H1 (cell line): ENCODE measurements at regions not wholly inside any gene's neighbourhood (a gene's known extent, or its start where the extent isn't known, plus 50 kb on each side); places are given as distances from the start of the nearest gene placed in this dataset.

Experiments
- CTCF ChIA-PET: fragments of 300-600 bp; sonication (Branson Sonifier 250); formaldehyde crosslinking; loops from one replicate; lab custom pipeline; 2021; ENCODE audit not compliant: partially characterized antibody; lab: Charles Lee
- POLR2A ChIA-PET: fragments of 300-600 bp; sonication (Branson Sonifier 250); formaldehyde crosslinking; loops from one replicate; lab custom pipeline; 2021; ENCODE audit warnings: inconsistent platforms; ENCODE audit not compliant: partially characterized antibody; lab: Charles Lee
- DNase-seq, 2 experiments: peaks; one replicate each; pipeline versions ENCODE4 v3.0.0 to v3.0.0-alpha.2; 2010 to 2022; ENCODE audit warnings: low spot score in 2 of 2, low read depth in 1 of 2, mixed read lengths in 1 of 2
- FAIRE-seq: peaks from 2 replicates; lab custom pipeline; 2011; peaks lifted over from hg19 to GRCh38; lab: Jason Lieb, UNC
- H2AFZ ChIP-seq: 2 replicates; pipeline ENCODE4 v1.8.1; 2012; ENCODE audit warnings: low read length, inconsistent platforms
- H2AK5ac ChIP-seq: 2 replicates; pipeline ENCODE4 v1.6.1; 2013; ENCODE audit warnings: low read depth, low read length
- H2BK120ac ChIP-seq: replicated peaks from 2 replicates; pipeline ENCODE3; 2013; ENCODE audit warnings: low read depth, low read length, inconsistent platforms
- H2BK12ac ChIP-seq: 2 replicates; pipeline ENCODE4 v1.6.1; 2013; ENCODE audit warnings: low read depth, low read length
- H2BK15ac ChIP-seq: 2 replicates; pipeline ENCODE4 v1.6.1; 2013; ENCODE audit warnings: low read length
- H2BK20ac ChIP-seq: 2 replicates; pipeline ENCODE4 v1.6.1; 2013; ENCODE audit warnings: low read length
- H2BK5ac ChIP-seq: 2 replicates; pipeline ENCODE4 v1.6.1; 2013; ENCODE audit warnings: low read depth, low read length
- H3K14ac ChIP-seq: 2 replicates; pipeline ENCODE4 v1.6.1; 2013; ENCODE audit warnings: inconsistent platforms; ENCODE audit not compliant: insufficient read length
- H3K18ac ChIP-seq: 2 replicates; pipeline ENCODE4 v1.6.1; 2013; ENCODE audit warnings: low read length; ENCODE audit errors: extremely low read depth
- H3K23ac ChIP-seq: 2 replicates; pipeline ENCODE4 v1.6.1; 2013; ENCODE audit warnings: inconsistent platforms; ENCODE audit not compliant: insufficient read length
- H3K23me2 ChIP-seq: 2 replicates; pipeline ENCODE4 v1.6.1; 2013; ENCODE audit warnings: low read depth, low read length
- H3K27ac ChIP-seq: 2 replicates; pipeline ENCODE4 v1.6.1; 2011; ENCODE audit warnings: low read depth, low read length, inconsistent platforms
- H3K27me3 ChIP-seq, 4 experiments: replicated peaks in 1 of 4; 1 replicate in 1 of 4; 2 replicates in 3 of 4; pipeline versions ENCODE4 v1.6.1 to v1.8.1; 2011 to 2013; ENCODE audit warnings: low read length in 3 of 4, mild to moderate bottlenecking in 3 of 4, inconsistent platforms in 2 of 4, mixed read lengths in 2 of 4, moderate library complexity in 1 of 4; ENCODE audit not compliant: control insufficient read depth in 3 of 4, insufficient read depth in 3 of 4; ENCODE audit errors: extremely low read depth in 1 of 4
- H3K36me3 ChIP-seq, 4 experiments: 2 replicates each; pipeline versions ENCODE4 v1.6.1 to v1.8.1; 2011 to 2013; ENCODE audit warnings: mild to moderate bottlenecking in 4 of 4, low read length in 3 of 4, moderate library complexity in 2 of 4, control low read depth in 1 of 4, inconsistent platforms in 1 of 4; ENCODE audit not compliant: insufficient read depth in 4 of 4, control insufficient read depth in 2 of 4
- H3K4ac ChIP-seq: replicated peaks from 2 replicates; pipeline ENCODE3; 2013; ENCODE audit warnings: low read length, low read depth, mixed read lengths, inconsistent platforms; ENCODE audit not compliant: insufficient read length
- H3K4me1 ChIP-seq, 4 experiments: replicated peaks in 1 of 4; 1 replicate in 1 of 4; 2 replicates in 3 of 4; pipeline versions ENCODE4 v1.6.1 to v1.8.1; 2011 to 2013; ENCODE audit warnings: low read length in 3 of 4, inconsistent platforms in 2 of 4, mixed read lengths in 1 of 4; ENCODE audit not compliant: insufficient read depth in 4 of 4, control insufficient read depth in 3 of 4
- H3K4me2 ChIP-seq, 2 experiments: 2 replicates each; pipeline versions ENCODE4 v1.6.1 to v1.8.1; 2011 to 2013; ENCODE audit warnings: low read depth in 2 of 2, low read length in 2 of 2, control low read depth in 1 of 2, inconsistent platforms in 1 of 2, mild to moderate bottlenecking in 1 of 2; ENCODE audit not compliant: insufficient read depth in 1 of 2
- H3K4me3 ChIP-seq, 4 experiments: fragments of 200-600, 300-600 bp in 1 of 4; sonication (generic), shearing (Covaris generic), sonication (Bioruptor Twin) in 1 of 4; 2 replicates each; pipeline versions ENCODE4 v1.5.1 to v1.8.1; 2011 to 2016; ENCODE audit warnings: low read length in 4 of 4, low read depth in 3 of 4, control low read depth in 2 of 4, inconsistent platforms in 2 of 4, mild to moderate bottlenecking in 2 of 4, mixed read lengths in 1 of 4, moderate library complexity in 1 of 4; ENCODE audit not compliant: insufficient read depth in 2 of 4; ENCODE audit errors: extremely low read depth in 1 of 4
- H3K56ac ChIP-seq: replicated peaks from 2 replicates; pipeline ENCODE3; 2013; ENCODE audit warnings: low read depth, mild to moderate bottlenecking, mixed read lengths, low read length, inconsistent platforms; ENCODE audit not compliant: insufficient read length
- H3K79me1 ChIP-seq: 2 replicates; pipeline ENCODE4 v1.6.1; 2013; ENCODE audit warnings: low read depth, low read length, control low read depth
- H3K79me2 ChIP-seq, 2 experiments: 2 replicates each; pipeline versions ENCODE4 v1.6.1 to v1.8.1; 2012 to 2013; ENCODE audit warnings: low read length in 2 of 2, mild to moderate bottlenecking in 2 of 2, inconsistent platforms in 1 of 2; ENCODE audit not compliant: insufficient read depth in 2 of 2, control insufficient read depth in 1 of 2
- H3K9ac ChIP-seq, 4 experiments: replicated peaks in 1 of 4; 1 replicate in 1 of 4; 2 replicates in 3 of 4; pipeline versions ENCODE4 v1.6.1 to v1.8.1; 2011 to 2013; ENCODE audit warnings: low read depth in 3 of 4, low read length in 3 of 4, control low read depth in 2 of 4, mild to moderate bottlenecking in 2 of 4, moderate library complexity in 2 of 4, inconsistent platforms in 1 of 4; ENCODE audit errors: extremely low read depth in 1 of 4
- H3K9me3 ChIP-seq, 2 experiments: 2 replicates each; pipeline versions ENCODE4 v1.6.1 to v1.8.1; 2012 to 2013; ENCODE audit warnings: mild to moderate bottlenecking in 2 of 2, moderate library complexity in 2 of 2, control low read depth in 1 of 2, inconsistent platforms in 1 of 2, low read depth in 1 of 2, low read length in 1 of 2, mixed read lengths in 1 of 2; ENCODE audit not compliant: insufficient read depth in 2 of 2
- H4K20me1 ChIP-seq, 2 experiments: replicated peaks in 1 of 2; 2 replicates each; pipeline versions ENCODE3 to v1.8.1; 2011 to 2013; ENCODE audit warnings: inconsistent platforms in 2 of 2, low read length in 2 of 2, mild to moderate bottlenecking in 1 of 2; ENCODE audit not compliant: insufficient read depth in 2 of 2, control insufficient read depth in 1 of 2
- H4K5ac ChIP-seq: 2 replicates; pipeline ENCODE4 v1.6.1; 2013; ENCODE audit warnings: low read length, low read depth, mixed read lengths, inconsistent platforms; ENCODE audit not compliant: insufficient read length
- H4K8ac ChIP-seq: 2 replicates; pipeline ENCODE4 v1.8.0; 2013; ENCODE audit warnings: mild to moderate bottlenecking, moderate library complexity, low read length, inconsistent platforms; ENCODE audit not compliant: insufficient read depth; ENCODE audit errors: extremely low read depth
- H4K91ac ChIP-seq: replicated peaks from 2 replicates; pipeline ENCODE3; 2013; ENCODE audit warnings: low read length, mixed read lengths, inconsistent platforms; ENCODE audit not compliant: insufficient read length
- ASH2L ChIP-seq: fragments of 200-600, 300-600 bp; sonication (generic); IDR thresholded peaks from one replicate; pipeline ENCODE4 v1.7.1; 2017; ENCODE audit warnings: low read length
- WGBS, 2 experiments: shearing (Covaris generic) in 1 of 2; methylation state at CpG; one replicate each; pipeline versions ENCODE4 v1.1.6 to v1.1.7; 2013 to 2015; ENCODE audit warnings: low lambda C conversion rate in 2 of 2, mixed read lengths in 2 of 2, inconsistent platforms in 1 of 2, low coverage in 1 of 2, missing lambda C conversion rate in 1 of 2; ENCODE audit not compliant: insufficient replicate concordance in 2 of 2, insufficient coverage in 1 of 2, insufficient read length in 1 of 2; ENCODE audit errors: extremely low coverage in 1 of 2, missing lambda C conversion rate in 1 of 2; 5-methylcytosine and 5-hydroxymethylcytosine counted together

DNA sequence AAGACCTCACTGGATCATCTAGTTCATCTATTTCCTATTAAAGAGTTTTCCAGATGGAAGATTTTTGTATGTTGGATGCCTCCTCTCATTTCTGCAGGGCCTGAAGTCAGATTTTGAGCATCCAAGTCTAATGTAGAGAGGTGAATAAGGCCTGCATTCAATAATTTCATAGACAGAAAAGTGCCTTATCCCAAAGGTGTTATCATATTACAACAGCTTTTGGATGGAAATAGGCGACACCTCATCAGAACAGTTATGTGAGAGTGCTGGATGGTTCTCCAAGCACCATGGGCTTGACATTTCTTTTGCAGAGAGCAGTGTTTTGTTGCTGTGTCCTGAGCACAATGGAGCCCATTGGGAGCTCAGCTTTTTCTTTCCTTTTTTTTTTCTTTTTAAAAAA, 162.4 kb upstream of the MEOX2 start:
- Histone ChIP-seq H3K4me2 (no peak overlapping the region), H3K23ac (no peak overlapping the region), H2AFZ (no peak overlapping the region), H3K18ac (no peak overlapping the region), H4K91ac (no peak overlapping the region), H3K79me2 (no peaks in the 10 kb centered on the region), H4K8ac (no peak overlapping the region), H2BK120ac (no peak overlapping the region), H3K4ac (no peak overlapping the region), H3K36me3 (no peaks in the 10 kb centered on the region), H2BK5ac (no peak overlapping the region), H2BK20ac (no peak overlapping the region), H3K56ac (no peak overlapping the region), H4K5ac (no peak overlapping the region), H2BK15ac (no peak overlapping the region), H3K4me1 (no peaks in the 10 kb centered on the region), H4K20me1 (no peaks in the 10 kb centered on the region), H3K27me3 (no peaks in the 10 kb centered on the region), H3K23me2 (no peaks in the 10 kb centered on the region), H3K4me3 (no peak overlapping the region), H2BK12ac (no peak overlapping the region), H3K14ac (no peak overlapping the region), H3K9me3 (no peaks in the 10 kb centered on the region), H3K79me1 (no peaks in the 10 kb centered on the region), H3K9ac (no peak overlapping the region), H3K27ac (no peak overlapping the region), H2AK5ac (no peak overlapping the region)
- FAIRE-seq (no peak), DNase-seq (no peak)
- WGBS, 2 experiments = 85% methylated on average over 1 of the region's 1 CpG; no CpG with 5 or more reads in 1 of the 2 experiments
- CTCF ChIA-PET = no interaction called here
- POLR2A ChIA-PET = no interaction called here
- TF ChIP-seq ASH2L = no peak
